Neural progenitor cell (in vitro differentiated cells): ENCODE measurements at regions not wholly inside any gene's neighbourhood (a gene's known extent, or its start where the extent isn't known, plus 50 kb on each side); places are given as distances from the start of the nearest gene placed in this dataset.

Experiments
- CTCF ChIP-seq: fragments of 200-600 bp; sonication (generic); IDR thresholded peaks from 2 replicates; pipeline ENCODE4 v1.5.1; 2017; ENCODE audit warnings: antibody characterized with exemption, mild to moderate bottlenecking
- EZH2phosphoT487 ChIP-seq: fragments of 200-600 bp; sonication (generic); IDR thresholded peaks from 2 replicates; pipeline ENCODE4 v1.6.1; 2017; ENCODE audit warnings: antibody characterized with exemption

- TF ChIP-seq CTCF = peak; percentile 83
- no peak for TF ChIP-seq EZH2phosphoT487
Measured at GRCh38 chr22:22156716-22157347, 87.8 kb upstream of the VPREB1 start.
